ENCODE measurements at regions not wholly inside any gene's neighbourhood (a gene's known extent, or its start where the extent isn't known, plus 50 kb on each side); places are given as distances from the start of the nearest gene placed in this dataset.

DNA sequence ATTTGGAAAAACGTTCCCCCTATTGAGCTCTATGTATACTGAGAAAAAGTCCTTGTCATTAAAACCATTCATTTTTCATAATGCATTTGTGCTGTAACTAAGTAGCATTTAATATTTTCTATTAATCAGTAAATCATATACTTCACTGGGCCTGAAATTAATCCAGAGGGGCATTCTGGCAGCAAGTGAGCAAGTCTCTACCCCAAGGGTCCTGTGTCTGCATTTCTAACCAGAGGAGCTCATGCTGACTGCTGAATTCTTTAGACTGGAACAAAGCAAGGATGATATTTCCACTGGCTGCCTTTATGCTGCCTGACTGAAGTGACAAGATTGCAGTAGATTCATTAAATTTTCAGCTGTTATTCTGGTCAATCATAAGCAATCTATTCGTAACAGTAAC is 246.5 kb downstream of the SLITRK2 start:
- TF ChIP-seq, protein P1, sequence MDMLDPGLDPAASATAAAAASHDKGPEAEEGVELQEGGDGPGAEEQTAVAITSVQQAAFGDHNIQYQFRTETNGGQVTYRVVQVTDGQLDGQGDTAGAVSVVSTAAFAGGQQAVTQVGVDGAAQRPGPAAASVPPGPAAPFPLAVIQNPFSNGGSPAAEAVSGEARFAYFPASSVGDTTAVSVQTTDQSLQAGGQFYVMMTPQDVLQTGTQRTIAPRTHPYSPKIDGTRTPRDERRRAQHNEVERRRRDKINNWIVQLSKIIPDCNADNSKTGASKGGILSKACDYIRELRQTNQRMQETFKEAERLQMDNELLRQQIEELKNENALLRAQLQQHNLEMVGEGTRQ (IDR thresholded peaks at IDR 0.05; ENCODE audit: low read depth, low read length): no peak
- no peak for TF ChIP-seq CEBPB (IDR thresholded peaks at IDR 0.05; ENCODE audit: low read depth, low read length)
- TF ChIP-seq, protein P2, sequence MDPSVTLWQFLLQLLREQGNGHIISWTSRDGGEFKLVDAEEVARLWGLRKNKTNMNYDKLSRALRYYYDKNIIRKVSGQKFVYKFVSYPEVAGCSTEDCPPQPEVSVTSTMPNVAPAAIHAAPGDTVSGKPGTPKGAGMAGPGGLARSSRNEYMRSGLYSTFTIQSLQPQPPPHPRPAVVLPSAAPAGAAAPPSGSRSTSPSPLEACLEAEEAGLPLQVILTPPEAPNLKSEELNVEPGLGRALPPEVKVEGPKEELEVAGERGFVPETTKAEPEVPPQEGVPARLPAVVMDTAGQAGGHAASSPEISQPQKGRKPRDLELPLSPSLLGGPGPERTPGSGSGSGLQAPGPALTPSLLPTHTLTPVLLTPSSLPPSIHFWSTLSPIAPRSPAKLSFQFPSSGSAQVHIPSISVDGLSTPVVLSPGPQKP (IDR thresholded peaks at IDR 0.05; ENCODE audit: borderline replicate concordance, low read depth, low read length): no peak
- TF ChIP-seq, protein P3, sequence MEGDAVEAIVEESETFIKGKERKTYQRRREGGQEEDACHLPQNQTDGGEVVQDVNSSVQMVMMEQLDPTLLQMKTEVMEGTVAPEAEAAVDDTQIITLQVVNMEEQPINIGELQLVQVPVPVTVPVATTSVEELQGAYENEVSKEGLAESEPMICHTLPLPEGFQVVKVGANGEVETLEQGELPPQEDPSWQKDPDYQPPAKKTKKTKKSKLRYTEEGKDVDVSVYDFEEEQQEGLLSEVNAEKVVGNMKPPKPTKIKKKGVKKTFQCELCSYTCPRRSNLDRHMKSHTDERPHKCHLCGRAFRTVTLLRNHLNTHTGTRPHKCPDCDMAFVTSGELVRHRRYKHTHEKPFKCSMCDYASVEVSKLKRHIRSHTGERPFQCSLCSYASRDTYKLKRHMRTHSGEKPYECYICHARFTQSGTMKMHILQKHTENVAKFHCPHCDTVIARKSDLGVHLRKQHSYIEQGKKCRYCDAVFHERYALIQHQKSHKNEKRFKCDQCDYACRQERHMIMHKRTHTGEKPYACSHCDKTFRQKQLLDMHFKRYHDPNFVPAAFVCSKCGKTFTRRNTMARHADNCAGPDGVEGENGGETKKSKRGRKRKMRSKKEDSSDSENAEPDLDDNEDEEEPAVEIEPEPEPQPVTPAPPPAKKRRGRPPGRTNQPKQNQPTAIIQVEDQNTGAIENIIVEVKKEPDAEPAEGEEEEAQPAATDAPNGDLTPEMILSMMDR (conservative IDR thresholded peaks at IDR 0.05; ENCODE audit: low read depth, low read length): no peak
- no peak for TF ChIP-seq POLR2A (IDR thresholded peaks at IDR 0.05; ENCODE audit: low read depth, low read length)
- TF ChIP-seq SMC3 (IDR thresholded peaks at IDR 0.05; ENCODE audit: low read depth, low read length): no peak
- no peak for TF ChIP-seq RAD21 (IDR thresholded peaks at IDR 0.05; ENCODE audit: low read length)
- no peak for TF ChIP-seq MXI1 (IDR thresholded peaks at IDR 0.05; ENCODE audit: borderline replicate concordance, low read depth, low read length)
- no peak for TF ChIP-seq MAFK (IDR thresholded peaks at IDR 0.05; ENCODE audit: low read depth, low read length)
- no peak for TF ChIP-seq MAZ (IDR thresholded peaks at IDR 0.05; ENCODE audit: borderline replicate concordance, low read depth, low read length)
- TF ChIP-seq BHLHE40 (IDR thresholded peaks at IDR 0.05; ENCODE audit: low read depth, low read length): no peak
